ENCODE measurements at regions not wholly inside any gene's neighbourhood (a gene's known extent, or its start where the extent isn't known, plus 50 kb on each side); places are given as distances from the start of the nearest gene placed in this dataset.
"Not testable (repeated sequence)": the region's sequence is repeated elsewhere in the genome, so short reads cannot be mapped to it uniquely, and the experiment has no call there.

GRCh38 chr3:103513003-103513402, 1078.2 kb downstream of the ZPLD1 start:
- DNase-seq: no peak

GRCh38 chr3:103515116-103515515, 1080.3 kb downstream of the ZPLD1 start:
- no peak for DNase-seq

- no peak for DNase-seq
These were observed 1082.1 kb downstream of the ZPLD1 start for GRCh38 chr3:103516950-103517349.

- DNase-seq: not testable (repeated sequence)
These were observed 1096.5 kb downstream of the ZPLD1 start for GRCh38 chr3:103531327-103531726.

GRCh38 chr3:103532986-103533385, 1098.2 kb downstream of the ZPLD1 start:
- DNase-seq: no peak

- DNase-seq: no peak
These were observed 1119.6 kb downstream of the ZPLD1 start for GRCh38 chr3:103554451-103554850.

- not testable (repeated sequence) for DNase-seq
These were observed 1129.3 kb downstream of the ZPLD1 start for GRCh38 chr3:103564116-103564515.

GRCh38 chr3:103585809-103586208, 1151.0 kb downstream of the ZPLD1 start:
- no peak for DNase-seq

GRCh38 chr3:103589770-103590169, 1155.0 kb downstream of the ZPLD1 start:
- DNase-seq: no peak

GRCh38 chr3:103600844-103601243, 1166.0 kb downstream of the ZPLD1 start:
- no peak for DNase-seq

- DNase-seq: no peak
These were observed 1166.9 kb downstream of the ZPLD1 start for GRCh38 chr3:103601666-103602065.

GRCh38 chr3:103609472-103609871, 1174.7 kb downstream of the ZPLD1 start:
- DNase-seq: no peak

GRCh38 chr3:103613397-103614156, 1178.8 kb downstream of the ZPLD1 start:
- DNase-seq: no peak

- DNase-seq: no peak
These were observed 1179.9 kb downstream of the ZPLD1 start for GRCh38 chr3:103614719-103615118.

GRCh38 chr3:103617961-103618360, 1183.1 kb downstream of the ZPLD1 start:
- DNase-seq: no peak

- DNase-seq: no peak
These were observed 1189.5 kb downstream of the ZPLD1 start for GRCh38 chr3:103624271-103624670.

GRCh38 chr3:103629391-103629790, 1194.6 kb downstream of the ZPLD1 start:
- no peak for DNase-seq

GRCh38 chr3:103644450-103644849, 1209.6 kb downstream of the ZPLD1 start:
- DNase-seq: no peak

GRCh38 chr3:103653996-103654395, 1219.2 kb downstream of the ZPLD1 start:
- no peak for DNase-seq

- DNase-seq: no peak
These were observed 1222.9 kb downstream of the ZPLD1 start for GRCh38 chr3:103657756-103658155.

- no peak for DNase-seq
These were observed 1226.0 kb downstream of the ZPLD1 start for GRCh38 chr3:103660810-103661209.

GRCh38 chr3:103662591-103662990, 1227.8 kb downstream of the ZPLD1 start:
- no peak for DNase-seq

GRCh38 chr3:103672346-103672745, 1237.5 kb downstream of the ZPLD1 start:
- no peak for DNase-seq

GRCh38 chr3:103684904-103685303, 1250.1 kb downstream of the ZPLD1 start:
- no peak for DNase-seq

- no peak for DNase-seq
These were observed 1251.1 kb downstream of the ZPLD1 start for GRCh38 chr3:103685939-103686338.

Data from activated gamma-delta T cell treated with Interleukin-2 at 50 U/mL for 16 hours (primary cell).